A673 (cell line): ENCODE measurements at regions not wholly inside any gene's neighbourhood (a gene's known extent, or its start where the extent isn't known, plus 50 kb on each side); places are given as distances from the start of the nearest gene placed in this dataset.

Experiments
- EZH2 ChIP-seq: fragments of 200-600 bp; sonication (generic); IDR thresholded peaks from 2 replicates; pipeline ENCODE4 v1.6.1; 2017; ENCODE audit warnings: borderline replicate concordance, low read depth, mild to moderate bottlenecking, mixed read lengths, antibody characterized with exemption, low read length; ENCODE audit not compliant: poor library complexity, severe bottlenecking
- TF ChIP-seq, protein P1 (sequence below): fragments of 300-800, 200-600 bp; sonication (generic); conservative IDR thresholded peaks from 2 replicates; pipeline ENCODE4 v1.5.1; 2017; ENCODE audit warnings: low read depth, mild to moderate bottlenecking, antibody characterized with exemption, low read length, moderate library complexity, mixed read lengths

DNA sequence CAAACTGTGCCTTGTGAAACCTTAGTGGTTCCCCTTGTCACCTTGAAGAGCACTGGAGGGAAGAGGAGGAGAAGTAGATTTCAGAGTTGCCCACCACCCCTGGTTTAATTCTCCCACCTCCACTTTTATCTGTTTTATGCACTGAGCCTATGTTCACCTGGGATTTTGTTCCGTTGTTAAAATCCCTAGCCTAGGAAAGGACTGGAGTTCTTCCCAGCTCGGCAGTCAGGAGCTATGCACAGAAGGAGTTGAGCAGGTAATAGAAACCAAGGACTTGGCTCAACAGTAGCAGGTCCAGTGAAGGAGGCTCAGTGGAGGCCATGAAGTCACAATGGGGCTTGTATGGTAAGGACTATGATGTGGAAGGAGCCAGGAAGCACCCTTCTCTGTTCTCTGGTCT, 182.4 kb upstream of the ADRA1D start:
- TF ChIP-seq, protein P1, sequence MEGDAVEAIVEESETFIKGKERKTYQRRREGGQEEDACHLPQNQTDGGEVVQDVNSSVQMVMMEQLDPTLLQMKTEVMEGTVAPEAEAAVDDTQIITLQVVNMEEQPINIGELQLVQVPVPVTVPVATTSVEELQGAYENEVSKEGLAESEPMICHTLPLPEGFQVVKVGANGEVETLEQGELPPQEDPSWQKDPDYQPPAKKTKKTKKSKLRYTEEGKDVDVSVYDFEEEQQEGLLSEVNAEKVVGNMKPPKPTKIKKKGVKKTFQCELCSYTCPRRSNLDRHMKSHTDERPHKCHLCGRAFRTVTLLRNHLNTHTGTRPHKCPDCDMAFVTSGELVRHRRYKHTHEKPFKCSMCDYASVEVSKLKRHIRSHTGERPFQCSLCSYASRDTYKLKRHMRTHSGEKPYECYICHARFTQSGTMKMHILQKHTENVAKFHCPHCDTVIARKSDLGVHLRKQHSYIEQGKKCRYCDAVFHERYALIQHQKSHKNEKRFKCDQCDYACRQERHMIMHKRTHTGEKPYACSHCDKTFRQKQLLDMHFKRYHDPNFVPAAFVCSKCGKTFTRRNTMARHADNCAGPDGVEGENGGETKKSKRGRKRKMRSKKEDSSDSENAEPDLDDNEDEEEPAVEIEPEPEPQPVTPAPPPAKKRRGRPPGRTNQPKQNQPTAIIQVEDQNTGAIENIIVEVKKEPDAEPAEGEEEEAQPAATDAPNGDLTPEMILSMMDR: no peak
- TF ChIP-seq EZH2: no peak
